ENCODE measurements at regions not wholly inside any gene's neighbourhood (a gene's known extent, or its start where the extent isn't known, plus 50 kb on each side); places are given as distances from the start of the nearest gene placed in this dataset.

DNA sequence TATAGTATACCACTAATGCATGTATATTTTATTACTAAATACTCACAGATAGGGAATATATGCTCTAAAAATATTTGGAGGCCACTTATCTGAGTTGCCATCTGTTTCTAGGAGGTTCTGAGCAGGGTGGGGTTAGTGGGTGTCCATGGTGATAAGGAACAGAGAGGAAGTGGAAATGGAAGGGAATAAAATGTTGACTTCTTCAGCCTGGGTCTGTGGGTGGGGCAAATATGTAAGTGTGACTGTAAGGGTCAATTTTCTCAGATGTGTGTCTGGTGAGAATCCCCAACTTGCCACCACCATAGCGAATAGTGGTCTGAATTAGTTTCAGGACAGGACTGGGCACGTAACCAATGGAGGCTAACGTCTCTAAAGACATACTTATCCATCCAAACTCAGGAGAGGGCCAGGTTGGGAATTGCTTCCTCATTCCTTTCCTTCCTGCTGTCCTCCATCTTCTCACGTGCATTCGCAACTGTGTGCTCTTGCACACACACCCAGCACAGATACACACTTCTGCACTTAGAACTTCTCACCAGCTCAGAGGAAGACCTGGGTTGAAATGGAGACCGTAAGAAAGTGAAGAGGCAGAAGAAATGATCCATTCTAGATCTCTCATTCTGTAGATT is 54.2 kb upstream of the GZMB start:
- TF ChIP-seq, protein P1, sequence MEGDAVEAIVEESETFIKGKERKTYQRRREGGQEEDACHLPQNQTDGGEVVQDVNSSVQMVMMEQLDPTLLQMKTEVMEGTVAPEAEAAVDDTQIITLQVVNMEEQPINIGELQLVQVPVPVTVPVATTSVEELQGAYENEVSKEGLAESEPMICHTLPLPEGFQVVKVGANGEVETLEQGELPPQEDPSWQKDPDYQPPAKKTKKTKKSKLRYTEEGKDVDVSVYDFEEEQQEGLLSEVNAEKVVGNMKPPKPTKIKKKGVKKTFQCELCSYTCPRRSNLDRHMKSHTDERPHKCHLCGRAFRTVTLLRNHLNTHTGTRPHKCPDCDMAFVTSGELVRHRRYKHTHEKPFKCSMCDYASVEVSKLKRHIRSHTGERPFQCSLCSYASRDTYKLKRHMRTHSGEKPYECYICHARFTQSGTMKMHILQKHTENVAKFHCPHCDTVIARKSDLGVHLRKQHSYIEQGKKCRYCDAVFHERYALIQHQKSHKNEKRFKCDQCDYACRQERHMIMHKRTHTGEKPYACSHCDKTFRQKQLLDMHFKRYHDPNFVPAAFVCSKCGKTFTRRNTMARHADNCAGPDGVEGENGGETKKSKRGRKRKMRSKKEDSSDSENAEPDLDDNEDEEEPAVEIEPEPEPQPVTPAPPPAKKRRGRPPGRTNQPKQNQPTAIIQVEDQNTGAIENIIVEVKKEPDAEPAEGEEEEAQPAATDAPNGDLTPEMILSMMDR (IDR thresholded peaks at IDR 0.05; ENCODE audit: borderline replicate concordance, control extremely low read depth, extremely low read depth, insufficient read depth, missing control alignments), result no peak
- no peak for DNase-seq (ENCODE audit: low spot score)
- in situ Hi-C loops (cut with MboI; ENCODE audit: low sequenced_read_pairs, unreplicated experiment), result loop anchor here (25.0 kb wide), 1 partner anchor 351 kb away; the partner anchor contains the start of genes ADCY4 and RIPK3
